Left ventricle myocardium inferior (tissue), 1 donor: ENCODE measurements at regions not wholly inside any gene's neighbourhood (a gene's known extent, or its start where the extent isn't known, plus 50 kb on each side); places are given as distances from the start of the nearest gene placed in this dataset.

Source experiments
- DNase-seq: peaks from one replicate; pipeline ENCODE4 v3.0.0-alpha.2; 2020
- H3K27ac ChIP-seq: fragments of 200-600 bp; replicated peaks from 2 replicates; pipeline ENCODE4 v1.8.0; 2021
- H3K27me3 ChIP-seq: fragments of 200-600 bp; 2 replicates; pipeline ENCODE4 v1.8.0; 2021; ENCODE audit warnings: low read depth
- H3K36me3 ChIP-seq: fragments of 200-600 bp; 2 replicates; pipeline ENCODE4 v1.8.0; 2021
- H3K4me1 ChIP-seq: fragments of 200-600 bp; 2 replicates; pipeline ENCODE4 v1.8.0; 2021
- H3K4me3 ChIP-seq: fragments of 200-600 bp; 2 replicates; pipeline ENCODE4 v1.8.0; 2021; ENCODE audit warnings: mild to moderate bottlenecking, moderate library complexity
- H3K9me3 ChIP-seq: fragments of 200-600 bp; replicated peaks from 2 replicates; pipeline ENCODE4 v1.8.0; 2021
- intact Hi-C: fragments of 100-400 bp; cut with micrococcal nuclease; formaldehyde crosslinking; loops from one replicate; pipeline ENCODE4 v1.11.0; 2022
- TF ChIP-seq, protein P1 (sequence below): fragments of 200-600 bp; IDR thresholded peaks from 2 replicates; pipeline ENCODE4 v1.8.0; 2021; ENCODE audit warnings: antibody characterized with exemption, mild to moderate bottlenecking, borderline replicate concordance
- donor health status: DM: no; HTN: yes; CAD: no; lungs with severe emphysema.

DNA sequence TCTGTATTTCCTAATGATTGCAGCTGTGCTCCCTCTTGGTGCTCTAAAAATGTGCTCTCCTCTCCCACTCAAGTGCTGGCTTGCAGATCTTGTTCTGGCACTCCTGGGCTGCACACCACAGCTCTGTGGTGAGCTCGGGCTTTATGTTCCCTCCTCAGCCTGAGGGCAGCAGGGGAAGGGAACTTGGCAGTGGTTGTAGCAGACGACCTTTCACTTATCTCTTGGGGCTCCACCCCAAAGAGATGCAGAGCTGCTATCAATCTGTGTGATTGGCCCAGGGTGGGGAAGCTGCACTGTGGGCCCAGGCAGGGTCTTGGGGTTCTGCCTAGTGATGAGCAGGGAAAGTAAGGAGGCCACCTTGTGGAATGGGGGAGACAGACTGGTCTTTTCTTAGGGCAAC lies 143.5 kb upstream of the GORAB start:
- Histone ChIP-seq H3K4me1 (peaks cover 3% of the 10 kb centered on the region), H3K27me3 (no peaks in the 10 kb centered on the region), H3K4me3 (no peak overlapping the region), H3K9me3 (no peaks in the 10 kb centered on the region), H3K36me3 (no peaks in the 10 kb centered on the region), H3K27ac (no peak overlapping the region)
- intact Hi-C loops, result no loop called here
- TF ChIP-seq, protein P1, sequence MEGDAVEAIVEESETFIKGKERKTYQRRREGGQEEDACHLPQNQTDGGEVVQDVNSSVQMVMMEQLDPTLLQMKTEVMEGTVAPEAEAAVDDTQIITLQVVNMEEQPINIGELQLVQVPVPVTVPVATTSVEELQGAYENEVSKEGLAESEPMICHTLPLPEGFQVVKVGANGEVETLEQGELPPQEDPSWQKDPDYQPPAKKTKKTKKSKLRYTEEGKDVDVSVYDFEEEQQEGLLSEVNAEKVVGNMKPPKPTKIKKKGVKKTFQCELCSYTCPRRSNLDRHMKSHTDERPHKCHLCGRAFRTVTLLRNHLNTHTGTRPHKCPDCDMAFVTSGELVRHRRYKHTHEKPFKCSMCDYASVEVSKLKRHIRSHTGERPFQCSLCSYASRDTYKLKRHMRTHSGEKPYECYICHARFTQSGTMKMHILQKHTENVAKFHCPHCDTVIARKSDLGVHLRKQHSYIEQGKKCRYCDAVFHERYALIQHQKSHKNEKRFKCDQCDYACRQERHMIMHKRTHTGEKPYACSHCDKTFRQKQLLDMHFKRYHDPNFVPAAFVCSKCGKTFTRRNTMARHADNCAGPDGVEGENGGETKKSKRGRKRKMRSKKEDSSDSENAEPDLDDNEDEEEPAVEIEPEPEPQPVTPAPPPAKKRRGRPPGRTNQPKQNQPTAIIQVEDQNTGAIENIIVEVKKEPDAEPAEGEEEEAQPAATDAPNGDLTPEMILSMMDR, result no peak
- no peak for DNase-seq

DNA sequence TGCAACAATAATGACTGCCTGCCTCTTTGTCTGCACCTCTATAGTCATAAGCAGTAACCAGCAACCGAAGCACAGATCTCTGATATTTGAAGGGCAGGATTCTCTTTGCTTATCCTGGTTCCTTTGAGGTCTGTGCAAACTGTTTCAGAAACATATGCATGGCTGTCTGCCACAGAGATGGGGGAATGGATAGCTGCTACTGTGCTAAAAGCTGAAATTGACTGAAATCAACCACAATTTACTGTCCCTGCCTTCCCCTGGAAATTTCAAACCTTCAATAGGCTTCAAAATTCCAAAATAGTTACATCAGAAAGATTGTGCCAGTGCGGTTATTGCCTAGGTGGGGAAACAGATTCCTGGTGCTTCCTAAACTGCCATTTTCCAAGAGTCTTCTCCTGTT lies 136.8 kb upstream of the GORAB start:
- no peak for DNase-seq
- H3K36me3 ChIP-seq, result no peaks in the 10 kb centered on the region
- no peak overlapping the region for H3K27ac ChIP-seq
- no peaks in the 10 kb centered on the region for H3K4me1 ChIP-seq
- H3K27me3 ChIP-seq, result no peaks in the 10 kb centered on the region
- H3K9me3 ChIP-seq, result peaks cover 5% of the 10 kb centered on the region
- no peak overlapping the region for H3K4me3 ChIP-seq
- TF ChIP-seq, protein P1, result no peak
- intact Hi-C loops, result no loop called here

DNA sequence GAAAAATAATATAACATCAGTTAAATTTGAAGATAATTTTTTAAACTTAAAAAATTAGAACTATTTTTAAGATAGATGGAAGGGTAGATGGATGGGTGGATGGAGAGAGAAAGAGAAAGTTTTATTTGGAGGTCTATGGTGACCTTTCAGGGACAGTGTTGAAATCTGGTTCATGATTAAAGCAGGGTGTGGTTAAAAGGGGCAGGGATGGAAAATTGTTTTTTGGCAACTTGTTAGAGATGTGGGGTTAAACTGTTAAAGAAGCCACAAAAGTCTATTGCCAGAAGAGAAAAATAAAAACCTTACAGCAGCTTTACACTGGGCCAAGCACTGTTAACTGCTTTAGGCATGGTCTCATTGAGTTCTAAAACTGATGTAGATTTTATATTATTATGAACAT lies 134.9 kb upstream of the GORAB start:
- H3K9me3 ChIP-seq, result peaks cover 5% of the 10 kb centered on the region
- H3K36me3 ChIP-seq, result no peaks in the 10 kb centered on the region

GRCh38 chr1:170402476-170403311 lies 129.3 kb upstream of the GORAB start:
- peak overlapping the region; percentile 37 for H3K27ac ChIP-seq
- intact Hi-C loops, result no loop called here
- DNase-seq, result no peak
- TF ChIP-seq, protein P1, result no peak
- H3K27me3 ChIP-seq, result no peaks in the 10 kb centered on the region
- peaks cover 5% of the 10 kb centered on the region for H3K9me3 ChIP-seq
- no peak overlapping the region for H3K4me3 ChIP-seq
- no peaks in the 10 kb centered on the region for H3K4me1 ChIP-seq
- H3K36me3 ChIP-seq, result no peaks in the 10 kb centered on the region

More for the DNA sequence above, 134.9 kb upstream of the GORAB start:
- H3K27me3 ChIP-seq, result no peaks in the 10 kb centered on the region
- TF ChIP-seq, protein P1, result no peak
- H3K27ac ChIP-seq, result no peak overlapping the region
- intact Hi-C loops, result no loop called here
- no peak for DNase-seq
- H3K4me1 ChIP-seq, result no peaks in the 10 kb centered on the region
- H3K4me3 ChIP-seq, result no peak overlapping the region

DNA sequence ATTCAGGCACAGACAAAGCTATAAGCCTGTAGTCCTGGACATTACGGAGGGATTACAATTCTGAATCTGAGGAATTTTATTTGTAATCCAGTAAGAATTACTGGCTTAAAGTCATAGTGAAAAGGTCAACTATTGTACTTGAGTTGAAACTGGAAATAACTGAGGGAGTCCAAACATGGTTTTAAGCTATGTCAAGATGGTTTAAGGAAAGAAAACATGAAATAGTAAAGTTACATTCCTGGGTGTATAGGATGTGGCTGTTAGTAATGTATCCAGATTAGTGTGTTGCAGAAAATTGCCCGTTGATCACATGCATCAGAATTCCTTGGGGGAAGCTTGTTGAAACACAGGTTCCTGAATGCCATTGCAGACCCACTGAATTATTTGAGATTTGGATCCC lies 124.8 kb upstream of the GORAB start:
- DNase-seq, result no peak
- H3K9me3 ChIP-seq, result peaks cover 5% of the 10 kb centered on the region
- TF ChIP-seq, protein P1, result no peak
- H3K4me3 ChIP-seq, result no peak overlapping the region
- H3K4me1 ChIP-seq, result peaks cover 13% of the 10 kb centered on the region
- no peaks in the 10 kb centered on the region for H3K36me3 ChIP-seq
- intact Hi-C loops, result no loop called here
- H3K27ac ChIP-seq, result no peak overlapping the region
- H3K27me3 ChIP-seq, result no peaks in the 10 kb centered on the region
